A204.1 (cell line): ENCODE measurements at regions not wholly inside any gene's neighbourhood (a gene's known extent, or its start where the extent isn't known, plus 50 kb on each side); places are given as distances from the start of the nearest gene placed in this dataset.

Source experiments
- FAIRE-seq: peaks from 2 replicates; lab custom pipeline; 2012; peaks lifted over from hg19 to GRCh38; lab: Jason Lieb, UNC

DNA sequence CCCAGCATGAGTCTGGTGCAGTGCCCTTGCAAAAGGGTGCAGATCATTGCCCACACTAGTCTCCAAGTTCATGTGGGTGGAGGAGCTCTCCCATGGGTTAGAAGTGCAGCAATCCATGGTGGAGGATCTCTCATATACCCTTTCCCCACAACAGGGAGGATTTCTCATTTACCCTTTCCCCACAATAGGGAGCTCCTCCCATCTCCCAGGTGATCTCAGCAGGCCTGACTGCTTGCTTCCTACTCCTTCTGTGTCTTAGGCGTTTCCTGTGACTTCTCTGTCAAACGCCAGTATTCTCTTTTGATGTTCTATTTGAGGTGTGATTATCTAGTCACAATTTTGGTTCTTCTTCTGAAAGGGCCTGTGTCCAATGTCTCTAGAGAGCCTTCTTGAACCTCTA, 133.8 kb upstream of the RFX3 start:
- no peak for FAIRE-seq

GRCh38 chr9:3658964-3659363, 133.2 kb upstream of the RFX3 start:
- FAIRE-seq = no peak

DNA sequence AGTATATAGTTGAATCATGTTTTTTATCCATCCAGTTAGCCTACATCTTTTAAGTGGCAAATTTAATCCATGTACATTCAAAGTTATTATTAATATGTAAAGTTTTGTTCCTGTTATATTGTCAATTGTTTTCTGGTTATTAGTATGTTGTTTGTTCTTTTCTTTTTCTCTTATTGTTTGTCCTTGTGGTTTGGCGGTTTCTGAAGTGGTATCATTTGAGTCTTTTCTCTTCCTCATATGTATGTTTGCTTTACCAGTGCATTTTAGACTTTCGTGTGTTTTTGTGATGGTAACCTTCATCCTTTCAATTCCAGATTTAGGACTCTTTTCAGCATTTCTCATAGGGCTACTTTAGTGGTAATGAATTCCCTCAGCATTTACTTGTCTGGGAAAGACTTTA, 130.4 kb upstream of the RFX3 start:
- FAIRE-seq = no peak

DNA sequence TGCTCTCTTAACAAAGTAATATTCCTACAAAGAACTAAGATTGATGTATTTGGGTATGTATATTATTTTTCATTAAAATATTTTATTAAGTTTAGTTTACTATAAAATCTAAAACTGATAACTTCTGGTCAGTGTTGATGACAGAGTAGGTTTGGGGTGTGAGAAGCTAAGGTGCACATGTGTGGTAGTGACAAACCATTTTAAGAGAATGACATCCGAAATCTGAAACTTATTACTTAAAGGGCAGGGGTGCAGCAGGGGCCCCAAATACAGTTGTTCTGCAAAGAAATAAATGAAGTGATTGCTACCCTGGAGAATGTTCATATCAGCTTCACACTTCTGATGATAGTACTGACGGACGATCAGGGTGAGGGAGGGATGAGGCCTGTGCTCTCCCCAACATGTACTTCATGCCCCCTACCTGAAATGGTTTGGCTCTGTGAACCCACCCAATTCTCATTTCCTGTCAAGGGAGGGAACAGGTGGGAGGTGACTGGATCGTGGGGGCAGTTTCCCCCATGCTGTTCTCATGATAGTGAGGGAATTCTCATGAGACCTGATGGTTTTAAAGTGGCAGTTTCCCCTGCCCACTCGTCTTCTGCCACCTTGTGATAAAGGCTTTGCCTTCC, 125.3 kb upstream of the RFX3 start:
- FAIRE-seq = no peak

DNA sequence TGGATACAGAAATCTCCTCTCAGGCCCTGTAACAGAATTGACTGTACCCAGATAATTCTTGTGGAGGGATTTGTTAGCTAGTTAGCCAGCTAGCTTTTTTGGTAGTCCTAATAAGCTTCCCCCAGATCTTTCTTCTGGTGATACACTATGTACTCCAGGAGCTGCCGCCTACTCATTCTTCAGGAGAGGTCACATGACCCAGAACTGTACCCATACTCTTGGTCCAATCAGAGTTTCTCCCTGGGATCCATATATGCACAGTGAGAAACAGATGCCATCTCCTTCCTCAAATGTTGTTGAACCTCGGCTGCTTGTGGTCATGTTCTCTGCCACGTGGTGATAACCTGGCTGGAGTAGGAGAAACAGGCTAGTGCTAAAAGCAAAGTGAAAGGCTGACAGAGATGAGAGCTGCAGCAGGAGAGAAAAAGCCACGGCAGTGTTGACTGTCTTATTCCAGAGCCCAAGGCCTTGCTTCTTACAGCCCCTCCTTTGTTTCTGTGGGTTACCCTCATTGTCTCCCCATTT, 123.0 kb upstream of the RFX3 start:
- FAIRE-seq = no peak

- no peak for FAIRE-seq
Measured at GRCh38 chr9:3648266-3648665, 122.5 kb upstream of the RFX3 start.

GRCh38 chr9:3647652-3648051, 121.9 kb upstream of the RFX3 start:
- no peak for FAIRE-seq

DNA sequence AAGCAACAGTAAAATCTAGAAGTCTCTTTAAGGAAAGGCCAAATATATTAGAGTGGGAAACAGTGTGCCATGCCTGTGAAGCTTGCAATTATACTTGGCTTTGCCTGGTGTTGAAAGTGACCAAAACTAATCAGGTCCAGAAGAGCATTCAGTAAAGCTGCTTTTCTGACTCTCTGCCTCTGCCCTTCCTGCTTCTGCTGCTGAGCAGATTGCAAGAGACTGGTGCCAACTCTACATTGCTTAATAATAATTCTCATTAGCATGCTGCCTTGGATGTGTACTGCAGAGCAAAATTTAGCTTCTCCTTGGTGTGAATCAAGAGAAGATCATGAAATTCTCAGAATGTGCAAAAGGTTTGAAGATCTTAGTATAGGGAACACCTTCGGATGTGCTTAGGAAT, 120.4 kb upstream of the RFX3 start:
- no peak for FAIRE-seq

DNA sequence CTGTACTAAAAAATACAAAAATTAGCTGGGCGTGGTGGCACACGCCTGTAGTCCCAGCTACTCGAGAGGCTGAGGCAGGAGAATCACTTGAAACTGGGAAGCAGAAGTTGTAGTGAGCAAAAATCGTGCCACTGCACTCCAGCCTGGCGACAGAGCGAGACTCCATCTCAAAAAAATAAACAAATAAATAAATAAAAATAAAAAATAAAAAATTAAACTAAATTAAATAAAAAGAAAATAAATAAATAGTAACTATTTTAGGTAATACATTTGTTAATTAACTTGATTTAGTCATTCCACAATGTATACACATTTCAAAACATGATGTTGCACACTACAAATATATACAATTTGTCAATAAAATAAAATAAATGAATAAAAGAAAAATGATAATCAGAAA, 116.3 kb upstream of the RFX3 start:
- FAIRE-seq = peak; percentile 92

DNA sequence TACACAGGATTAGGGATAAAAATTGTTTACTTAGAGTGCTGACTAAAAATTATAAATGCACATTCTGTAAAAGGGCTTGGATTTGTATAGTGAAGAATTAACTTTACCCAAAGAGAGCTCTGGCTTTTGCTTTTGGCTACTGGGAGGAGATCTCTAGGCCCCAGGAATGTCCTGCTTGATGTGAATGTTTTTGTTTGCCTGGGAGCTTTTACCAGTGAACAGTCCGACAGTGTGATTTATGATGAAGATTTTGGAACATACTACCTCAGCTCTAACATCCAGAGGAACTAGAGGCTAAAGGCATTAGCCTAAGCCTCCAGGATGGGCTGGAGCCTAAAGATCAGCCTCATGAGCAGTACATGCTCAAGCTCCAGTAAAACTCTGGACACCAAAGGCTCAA, 103.7 kb upstream of the RFX3 start:
- FAIRE-seq = no peak

GRCh38 chr9:3628239-3628638, 102.4 kb upstream of the RFX3 start:
- no peak for FAIRE-seq

GRCh38 chr9:3608011-3608410, 82.2 kb upstream of the RFX3 start:
- no peak for FAIRE-seq

- no peak for FAIRE-seq
Measured at GRCh38 chr9:3600672-3601071, 74.9 kb upstream of the RFX3 start.

GRCh38 chr9:3597792-3598191, 72.0 kb upstream of the RFX3 start:
- no peak for FAIRE-seq

DNA sequence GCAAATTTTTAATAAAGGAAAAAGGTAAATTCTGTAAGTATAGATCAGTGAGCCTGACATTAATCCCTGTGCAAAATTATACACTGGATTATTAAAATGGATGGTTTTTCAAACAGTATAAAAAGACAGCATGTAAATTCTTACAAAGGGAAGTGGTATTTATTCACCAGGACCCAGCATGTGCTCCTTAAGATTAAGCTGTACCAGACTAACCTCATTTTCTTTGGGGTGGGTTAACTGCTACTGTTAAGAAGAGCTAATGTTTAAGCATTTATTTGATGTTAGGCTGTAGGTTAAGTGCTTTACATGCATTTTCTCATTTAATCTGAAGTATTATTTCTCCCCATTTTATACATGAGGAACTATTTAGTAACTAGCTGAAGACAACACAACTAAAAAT, 60.3 kb upstream of the RFX3 start:
- no peak for FAIRE-seq

- FAIRE-seq = no peak
Measured at GRCh38 chr9:3585606-3586005, 59.8 kb upstream of the RFX3 start.

- FAIRE-seq = no peak
Measured at GRCh38 chr9:3578786-3579185, 53.0 kb upstream of the RFX3 start.

DNA sequence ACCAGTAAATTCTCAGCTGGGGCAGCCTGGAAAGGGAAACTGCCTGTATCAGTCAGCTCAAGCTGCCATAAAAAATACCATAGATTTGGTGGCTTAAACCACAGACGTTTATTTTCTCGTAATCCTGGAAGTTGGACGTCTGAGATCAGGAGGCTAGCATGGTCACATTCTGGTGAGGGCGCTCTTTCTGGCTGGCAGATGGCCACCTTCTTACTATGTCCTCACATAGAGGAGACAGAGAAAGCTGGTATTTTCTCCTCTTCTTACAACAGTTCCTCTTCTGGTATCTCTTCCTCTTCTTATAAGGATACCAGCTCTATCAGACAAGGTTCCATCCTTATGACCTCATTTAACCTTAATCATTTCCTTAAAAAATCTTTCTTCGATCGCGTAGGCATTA, 50.5 kb upstream of the RFX3 start:
- no peak for FAIRE-seq

GRCh38 chr9:3575821-3576220, 50.0 kb upstream of the RFX3 start:
- FAIRE-seq = no peak
